Choroid plexus epithelial cell (primary cell): ENCODE measurements at regions not wholly inside any gene's neighbourhood (a gene's known extent, or its start where the extent isn't known, plus 50 kb on each side); places are given as distances from the start of the nearest gene placed in this dataset.
A peak's percentile ranks its signal among the peaks of the same experiment; 100 is the strongest.

ENCODE experiments used
- DNase-seq: peaks from one replicate; pipeline ENCODE4 v3.0.0-alpha.2; 2010; ENCODE audit warnings: low read depth
- H3K4me3 ChIP-seq: 2 replicates; pipeline ENCODE4 v1.5.1; 2011; ENCODE audit warnings: low read depth, mild to moderate bottlenecking, control low read depth, low read length, moderate library complexity
- TF ChIP-seq, protein P1 (sequence below): conservative IDR thresholded peaks from 2 replicates; pipeline ENCODE4 v1.5.1; 2011; ENCODE audit warnings: low read depth, mild to moderate bottlenecking, control low read depth, inconsistent platforms, low read length, moderate library complexity

DNA sequence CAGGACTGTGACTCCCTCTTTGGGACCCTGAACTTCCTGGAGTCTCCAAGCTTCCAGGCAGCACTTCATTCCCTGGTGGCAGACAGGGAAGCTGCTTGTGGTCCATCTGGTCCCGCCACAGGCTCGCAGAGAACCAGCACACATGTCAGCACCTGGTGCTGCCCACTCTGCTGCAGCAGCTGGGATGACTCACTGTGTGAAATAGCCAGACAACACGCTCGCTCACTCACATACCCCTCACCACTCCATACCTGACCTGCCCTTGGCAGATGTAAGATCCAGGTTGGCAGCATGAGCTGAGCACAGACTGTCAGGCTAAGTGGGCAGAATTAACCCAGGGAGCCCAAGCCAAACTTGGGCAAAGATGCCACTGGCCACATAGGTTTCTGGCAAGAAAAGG lies 613.5 kb downstream of the PCDH18 start:
- H3K4me3 ChIP-seq = no peak overlapping the region
- DNase-seq = no peak

DNA sequence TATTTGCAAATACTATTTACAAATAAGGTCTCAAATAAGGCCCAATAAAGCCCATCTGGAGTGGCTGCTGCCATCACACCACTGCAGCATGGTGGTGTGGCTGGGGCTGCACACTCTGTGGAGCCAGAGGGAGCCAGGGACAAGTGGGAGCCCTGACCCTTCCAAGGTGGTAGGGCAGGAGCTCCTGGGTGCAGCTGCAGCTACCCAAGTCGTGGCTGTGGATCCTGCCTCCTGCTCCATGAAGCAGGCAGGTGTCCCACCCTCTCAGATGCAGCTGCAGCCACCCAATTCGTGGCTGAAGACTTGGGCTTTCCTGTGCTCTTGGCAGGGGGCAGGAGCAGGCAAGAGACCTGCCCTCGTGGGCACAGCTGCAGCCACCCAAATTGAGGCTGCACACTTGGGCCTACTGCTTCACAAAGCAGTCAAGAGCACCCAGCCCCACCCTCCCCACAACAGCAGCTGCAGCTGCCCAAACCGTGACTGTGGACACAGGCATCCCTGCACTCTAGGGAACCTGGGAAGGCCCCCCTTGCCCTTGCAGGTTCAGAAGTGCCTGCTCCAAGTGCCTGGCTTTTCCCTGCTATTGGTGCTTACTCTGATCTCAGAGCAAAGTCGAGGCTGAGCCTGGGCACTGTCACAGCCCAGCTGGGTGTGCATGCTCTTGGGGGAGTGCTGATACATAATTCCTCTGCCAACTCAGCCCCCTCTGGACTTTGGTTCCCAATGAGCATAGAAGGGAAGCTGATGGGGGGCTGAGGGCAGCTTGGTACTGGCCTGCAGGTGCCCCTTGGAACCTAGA lies 614.8 kb downstream of the PCDH18 start:
- TF ChIP-seq, protein P1, sequence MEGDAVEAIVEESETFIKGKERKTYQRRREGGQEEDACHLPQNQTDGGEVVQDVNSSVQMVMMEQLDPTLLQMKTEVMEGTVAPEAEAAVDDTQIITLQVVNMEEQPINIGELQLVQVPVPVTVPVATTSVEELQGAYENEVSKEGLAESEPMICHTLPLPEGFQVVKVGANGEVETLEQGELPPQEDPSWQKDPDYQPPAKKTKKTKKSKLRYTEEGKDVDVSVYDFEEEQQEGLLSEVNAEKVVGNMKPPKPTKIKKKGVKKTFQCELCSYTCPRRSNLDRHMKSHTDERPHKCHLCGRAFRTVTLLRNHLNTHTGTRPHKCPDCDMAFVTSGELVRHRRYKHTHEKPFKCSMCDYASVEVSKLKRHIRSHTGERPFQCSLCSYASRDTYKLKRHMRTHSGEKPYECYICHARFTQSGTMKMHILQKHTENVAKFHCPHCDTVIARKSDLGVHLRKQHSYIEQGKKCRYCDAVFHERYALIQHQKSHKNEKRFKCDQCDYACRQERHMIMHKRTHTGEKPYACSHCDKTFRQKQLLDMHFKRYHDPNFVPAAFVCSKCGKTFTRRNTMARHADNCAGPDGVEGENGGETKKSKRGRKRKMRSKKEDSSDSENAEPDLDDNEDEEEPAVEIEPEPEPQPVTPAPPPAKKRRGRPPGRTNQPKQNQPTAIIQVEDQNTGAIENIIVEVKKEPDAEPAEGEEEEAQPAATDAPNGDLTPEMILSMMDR = no peak
- H3K4me3 ChIP-seq = no peak overlapping the region
- DNase-seq = no peak

More for the DNA sequence above, 613.5 kb downstream of the PCDH18 start:
- TF ChIP-seq, protein P1 = no peak

DNA sequence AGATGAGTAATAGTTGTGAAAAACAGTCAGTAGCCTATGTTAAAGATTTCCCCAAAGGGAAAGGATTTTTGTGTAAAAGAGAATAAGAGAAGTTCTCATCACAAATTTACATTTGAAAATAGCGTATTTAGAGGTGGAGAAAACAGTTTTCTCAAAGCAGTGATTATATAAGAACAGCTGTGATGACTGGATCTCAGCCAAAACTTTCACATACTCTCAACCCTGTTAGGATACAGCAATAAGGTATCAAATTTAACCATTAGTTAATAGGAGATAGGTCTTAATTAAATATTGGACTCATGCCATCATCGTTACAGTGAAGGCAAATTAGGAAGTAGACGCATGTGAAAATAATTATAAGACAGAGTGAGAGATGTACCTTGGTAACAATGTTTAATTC lies 622.7 kb downstream of the PCDH18 start:
- H3K4me3 ChIP-seq = no peak overlapping the region
- DNase-seq = peak; percentile 10
- TF ChIP-seq, protein P1 = no peak

DNA sequence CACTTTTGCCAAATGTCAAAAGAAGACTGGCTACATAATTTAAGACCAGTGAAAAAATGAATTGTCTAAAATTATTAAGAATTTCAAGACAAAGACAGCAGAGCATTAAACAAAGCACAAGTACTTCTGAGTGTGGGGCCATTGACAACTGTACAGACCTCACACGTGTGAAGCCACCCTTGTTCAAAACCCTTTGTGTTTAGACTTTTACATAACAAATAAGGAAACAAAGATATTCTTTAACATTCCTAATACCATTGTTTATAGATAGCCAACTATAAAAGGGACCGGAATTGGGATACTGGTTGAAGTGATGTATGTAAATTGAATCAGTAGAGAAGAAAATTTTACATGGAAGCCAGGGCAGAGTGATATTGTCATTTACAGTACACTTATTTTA lies 624.2 kb downstream of the PCDH18 start:
- DNase-seq = no peak
- no peak overlapping the region for H3K4me3 ChIP-seq
- TF ChIP-seq, protein P1 = no peak

DNA sequence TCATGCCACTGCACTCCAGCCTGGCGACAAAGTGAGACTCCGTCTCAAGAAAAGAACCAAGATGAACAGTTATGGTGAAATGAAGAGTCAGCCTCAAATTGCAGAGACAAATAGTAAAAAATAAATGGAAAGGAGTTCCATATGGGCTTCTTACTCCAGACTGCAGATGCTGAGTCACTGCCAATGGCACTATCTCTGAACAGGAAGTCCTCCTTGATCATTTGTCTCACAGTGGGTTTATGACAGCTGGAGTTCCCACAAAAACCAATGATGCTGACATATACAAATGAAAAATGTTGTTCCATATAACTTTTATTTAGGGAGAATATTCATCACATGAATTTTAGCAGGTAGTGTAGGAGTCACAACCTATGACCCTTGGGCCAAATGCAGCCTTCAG lies 631.6 kb downstream of the PCDH18 start:
- DNase-seq = no peak
- no peak overlapping the region for H3K4me3 ChIP-seq
- TF ChIP-seq, protein P1 = no peak

DNA sequence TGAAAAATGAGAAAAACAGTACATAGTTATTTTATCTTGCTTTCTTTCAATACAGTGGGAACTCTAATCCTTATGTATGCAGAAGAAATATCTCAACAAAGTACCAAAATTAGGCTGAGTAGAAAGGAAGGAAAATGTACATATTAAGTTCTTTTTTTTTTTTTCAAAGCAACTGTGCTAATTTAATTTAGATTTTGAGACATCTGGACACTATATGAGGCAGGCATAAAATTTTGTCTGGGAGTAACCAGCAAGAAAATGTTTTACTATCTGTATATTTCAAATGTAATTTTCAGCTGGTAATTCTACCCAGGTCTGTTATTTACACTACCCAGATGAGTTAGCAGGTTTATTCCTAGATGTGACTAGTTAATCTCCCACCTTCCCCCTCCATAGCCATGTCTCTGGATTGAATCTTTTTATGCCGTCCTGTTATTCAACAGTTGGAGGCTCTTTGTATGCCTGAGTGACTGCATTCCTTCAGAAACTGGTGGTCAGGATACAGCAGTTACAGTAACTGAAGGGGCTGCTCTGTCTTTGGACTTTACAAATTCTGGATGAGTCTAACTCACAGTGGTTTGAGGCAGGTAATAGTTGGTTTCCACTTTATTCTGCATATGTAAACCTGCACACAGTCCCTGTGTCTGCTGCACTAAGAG lies 633.6 kb downstream of the PCDH18 start:
- no peak overlapping the region for H3K4me3 ChIP-seq
- no peak for DNase-seq
- TF ChIP-seq, protein P1 = no peak
